ENCODE measurements at regions not wholly inside any gene's neighbourhood (a gene's known extent, or its start where the extent isn't known, plus 50 kb on each side); places are given as distances from the start of the nearest gene placed in this dataset.

DNA sequence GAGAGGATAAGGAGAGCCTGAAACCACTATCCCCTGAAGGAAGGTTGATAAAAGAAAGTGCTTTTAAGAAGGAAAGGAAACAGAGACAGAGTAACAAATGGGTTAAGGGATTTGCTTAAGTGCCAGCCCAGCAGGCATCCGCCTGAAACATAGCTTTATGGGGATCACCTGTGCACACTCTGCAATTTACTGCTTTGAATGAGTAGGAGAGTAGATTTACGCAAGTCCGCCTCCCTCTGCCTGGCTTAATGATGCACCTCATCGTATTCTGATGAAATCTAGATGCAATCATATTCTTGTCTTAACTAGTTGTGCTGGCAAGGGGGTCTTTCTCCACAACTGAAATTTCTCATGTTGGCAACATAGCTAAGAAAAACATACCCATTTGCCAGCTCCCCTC is 101.1 kb upstream of the ID4 start:
- Histone ChIP-seq H3K4me1 (ENCODE audit: control insufficient read depth, insufficient read depth, low read length) (no peaks in the 10 kb centered on the region), H3K9me3 (replicated peaks; ENCODE audit: control insufficient read depth, insufficient read depth, low read length) (no peaks in the 10 kb centered on the region), H3K27ac (ENCODE audit: control insufficient read depth, insufficient read depth) (no peak overlapping the region), H4K20me1 (ENCODE audit: control insufficient read depth, insufficient read depth) (no peaks in the 10 kb centered on the region), H3K4me2 (ENCODE audit: control insufficient read depth, insufficient read depth) (no peak overlapping the region), H3K4me3 (no peak overlapping the region), H3K9ac (ENCODE audit: control insufficient read depth, insufficient read depth, low read length) (no peak overlapping the region), H3K36me3 (ENCODE audit: control insufficient read depth in 2 of 2, insufficient read depth in 2 of 2, low read length in 1 of 2) (no peaks in the 10 kb centered on the region), H3K27me3 (replicated peaks in 1 of 2; ENCODE audit: control insufficient read depth in 2 of 2, insufficient read depth in 2 of 2, low read length in 1 of 2) (no peaks in the 10 kb centered on the region), H2AFZ (ENCODE audit: control insufficient read depth, low read depth, low read length) (no peak overlapping the region), H3K79me2 (ENCODE audit: control insufficient read depth, insufficient read depth, low read length) (no peaks in the 10 kb centered on the region)
- ATAC-seq (no peak), DNase-seq (ENCODE audit: low read depth, low spot score) (no peak), FAIRE-seq (no peak)
- 45% methylated on average over 4 of the region's 4 CpGs for WGBS (ENCODE audit: insufficient coverage, insufficient replicate concordance, low lambda C conversion rate, missing lambda C conversion rate)
- RAD21 ChIA-PET (ENCODE audit: unreplicated experiment) = no interaction called here
- SMC1A ChIA-PET (ENCODE audit: uncharacterized antibody, unreplicated experiment) = interaction anchor here (0.8 kb wide), 1 partner anchor 686 kb away, joined by 3 read pairs; no protein-coding TSS in a partner anchor
- POLR2A ChIA-PET = no interaction called here
- intact Hi-C loops (cut with micrococcal nuclease; ENCODE audit: unreplicated experiment) (no loop called here), in situ Hi-C loops (cut with MboI) (no loop called here)
- BruUV-seq (replicated peaks) = no TSS peak
- TF ChIP-seq PAX5 (IDR thresholded peaks at IDR 0.05; ENCODE audit: borderline replicate concordance, low read depth, low read length) (no peak), JUNB (IDR thresholded peaks at IDR 0.05) (no peak), NFYB (IDR thresholded peaks at IDR 0.05; ENCODE audit: insufficient read depth, low read depth, low read length) (no peak), HDAC6 (IDR thresholded peaks at IDR 0.05; ENCODE audit: unreplicated experiment) (no peak)
- CTCF ChIA-PET = no interaction called here

DNA sequence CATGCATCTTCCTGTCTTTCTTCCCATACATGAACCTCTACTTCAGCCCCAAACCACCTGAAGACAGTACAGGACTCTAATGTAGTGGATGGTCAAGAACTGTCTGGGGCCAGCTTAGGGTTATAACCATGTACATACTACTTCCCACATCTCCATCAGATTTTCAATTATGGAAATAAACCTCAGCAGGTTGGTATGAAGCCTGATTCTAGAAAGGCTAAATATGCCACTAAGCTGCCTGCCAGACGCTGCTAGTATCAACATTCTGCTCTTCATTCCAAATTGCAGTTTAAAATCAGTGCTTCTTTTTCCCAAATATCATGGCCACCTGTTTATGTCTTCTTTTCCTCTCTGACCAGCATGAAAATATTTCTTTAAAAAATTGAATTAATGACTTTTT is 99.2 kb upstream of the ID4 start:
- H3K4me1 ChIP-seq (ENCODE audit: control insufficient read depth, insufficient read depth, low read length) = no peaks in the 10 kb centered on the region
- in situ Hi-C loops (cut with MboI) = no loop called here
- intact Hi-C loops (cut with micrococcal nuclease; ENCODE audit: unreplicated experiment) = no loop called here
- no peak overlapping the region for H3K4me3 ChIP-seq
- H2AFZ ChIP-seq (ENCODE audit: control insufficient read depth, low read depth, low read length) = no peak overlapping the region
- no peak for ATAC-seq
- ChIA-PET SMC1A (ENCODE audit: uncharacterized antibody, unreplicated experiment) (no interaction called here), CTCF (interaction anchor here (0.6 to 1.4 kb wide), 2 partner anchors 9 to 38 kb away, joined by 3 to 4 read pairs; no protein-coding TSS in a partner anchor), POLR2A (no interaction called here), RAD21 (ENCODE audit: unreplicated experiment) (no interaction called here)
- FAIRE-seq = no peak
- H3K79me2 ChIP-seq (ENCODE audit: control insufficient read depth, insufficient read depth, low read length) = no peaks in the 10 kb centered on the region
- H3K9me3 ChIP-seq (replicated peaks; ENCODE audit: control insufficient read depth, insufficient read depth, low read length) = no peaks in the 10 kb centered on the region
- 0% methylated on average over 1 of the region's 1 CpG for WGBS (ENCODE audit: insufficient coverage, insufficient replicate concordance, low lambda C conversion rate, missing lambda C conversion rate)
- no peak overlapping the region for H3K9ac ChIP-seq (ENCODE audit: control insufficient read depth, insufficient read depth, low read length)
- no peaks in the 10 kb centered on the region for H3K36me3 ChIP-seq (ENCODE audit: control insufficient read depth in 2 of 2, insufficient read depth in 2 of 2, low read length in 1 of 2)
- no peaks in the 10 kb centered on the region for H3K27me3 ChIP-seq (replicated peaks in 1 of 2; ENCODE audit: control insufficient read depth in 2 of 2, insufficient read depth in 2 of 2, low read length in 1 of 2)
- H4K20me1 ChIP-seq (ENCODE audit: control insufficient read depth, insufficient read depth) = no peaks in the 10 kb centered on the region
- TF ChIP-seq FOS (IDR thresholded peaks at IDR 0.05; ENCODE audit: borderline replicate concordance, extremely low read depth, insufficient read length) = no peak
- TF ChIP-seq RAD21 (IDR thresholded peaks at IDR 0.05; ENCODE audit: insufficient read depth, low read depth, low read length) = no peak
- no peak for TF ChIP-seq ZNF592 (IDR thresholded peaks at IDR 0.05)
- TF ChIP-seq KAT2A (conservative IDR thresholded peaks at IDR 0.05; ENCODE audit: control insufficient read depth, low read depth, low read length) = no peak
- no peak overlapping the region for H3K27ac ChIP-seq (ENCODE audit: control insufficient read depth, insufficient read depth)
- no TSS peak for BruUV-seq (replicated peaks)
- H3K4me2 ChIP-seq (ENCODE audit: control insufficient read depth, insufficient read depth) = no peak overlapping the region
- DNase-seq (ENCODE audit: low read depth, low spot score) = no peak

Data from GM12878 (cell line).